IMR-90 (cell line): ENCODE measurements at regions not wholly inside any gene's neighbourhood (a gene's known extent, or its start where the extent isn't known, plus 50 kb on each side); places are given as distances from the start of the nearest gene placed in this dataset.

Source experiments
- ATAC-seq: fragments of 200-7000 bp; cut with Tn5 transposase; 2 replicates; pipeline ENCODE4 v1.9.1; 2020; ENCODE audit warnings: low read depth, mild to moderate bottlenecking, moderate library complexity
- BruUV-seq: library from RNA; stranded (reverse); fragments of 400-500 nt; replicated peaks from 2 replicates; lab custom pipeline; 2021; lab: Mats Ljungman, UMichigan
- CTCF ChIA-PET: fragments of 300-600 bp; formaldehyde crosslinking; extraction: SDS; loops from one replicate; lab custom pipeline; 2021; ENCODE audit warnings: antibody characterized with exemption; lab: Yijun Ruan, JAX
- POLR2A ChIA-PET: fragments of 300-600 bp; sonication (Branson Sonifier 250); formaldehyde crosslinking; loops from one replicate; lab custom pipeline; 2022; ENCODE audit warnings: antibody characterized with exemption; ENCODE audit not compliant: unreplicated experiment; lab: Charles Lee
- DNase-seq: peaks from one replicate; pipeline ENCODE4 v3.0.0; 2013
- H2AFZ ChIP-seq: replicated peaks from 2 replicates; pipeline ENCODE3; 2013; ENCODE audit warnings: low read length, mild to moderate bottlenecking; ENCODE audit not compliant: poor library complexity
- H2AK5ac ChIP-seq: 2 replicates; pipeline ENCODE4 v1.6.1; 2013; ENCODE audit warnings: low read depth, low read length, inconsistent platforms
- H2AK9ac ChIP-seq: replicated peaks from 2 replicates; pipeline ENCODE3; 2013; ENCODE audit warnings: mild to moderate bottlenecking, low read depth, low read length, moderate library complexity; ENCODE audit not compliant: poor library complexity
- H2BK120ac ChIP-seq: 2 replicates; pipeline ENCODE4 v1.6.1; 2013; ENCODE audit warnings: low read depth, low read length, inconsistent platforms
- H2BK15ac ChIP-seq: 3 replicates; pipeline ENCODE4 v1.6.1; 2013; ENCODE audit warnings: low read depth, low read length, inconsistent platforms
- H2BK20ac ChIP-seq: 2 replicates; pipeline ENCODE4 v1.6.1; 2013; ENCODE audit warnings: low read depth, mild to moderate bottlenecking, inconsistent platforms, low read length, moderate library complexity
- H2BK5ac ChIP-seq: 2 replicates; pipeline ENCODE4 v1.6.1; 2013; ENCODE audit warnings: mild to moderate bottlenecking, low read depth, low read length, inconsistent platforms; ENCODE audit not compliant: poor library complexity, severe bottlenecking
- H3K14ac ChIP-seq: replicated peaks from 2 replicates; pipeline ENCODE4 v1.6.1; 2013; ENCODE audit warnings: low read depth, low read length, inconsistent platforms
- H3K18ac ChIP-seq: 2 replicates; pipeline ENCODE4 v1.6.1; 2013; ENCODE audit warnings: low read depth, low read length, control low read depth
- H3K23ac ChIP-seq: 2 replicates; pipeline ENCODE4 v1.6.1; 2013; ENCODE audit warnings: low read depth, low read length, inconsistent platforms
- H3K27ac ChIP-seq: 2 replicates; pipeline ENCODE4 v1.5.1; 2013; ENCODE audit warnings: mild to moderate bottlenecking, control low read depth, low read length; ENCODE audit not compliant: insufficient read depth
- H3K27me3 ChIP-seq: 2 replicates; pipeline ENCODE4 v1.6.1; 2013; ENCODE audit warnings: low read length; ENCODE audit not compliant: control insufficient read depth, insufficient read depth
- H3K36me3 ChIP-seq: 2 replicates; pipeline ENCODE4 v1.6.1; 2013; ENCODE audit warnings: low read length, mixed read lengths; ENCODE audit not compliant: control insufficient read depth, insufficient read depth
- H3K4ac ChIP-seq: 2 replicates; pipeline ENCODE4 v1.6.1; 2013; ENCODE audit warnings: low read depth, low read length, inconsistent platforms
- H3K4me1 ChIP-seq: 2 replicates; pipeline ENCODE4 v1.6.1; 2013; ENCODE audit warnings: low read length, mixed read lengths; ENCODE audit not compliant: control insufficient read depth, insufficient read depth
- H3K4me2 ChIP-seq: 2 replicates; pipeline ENCODE4 v1.6.1; 2013; ENCODE audit warnings: low read depth, mild to moderate bottlenecking, control low read depth, low read length, moderate library complexity
- H3K4me3 ChIP-seq: 2 replicates; pipeline ENCODE4 v1.5.1; 2013; ENCODE audit warnings: low read depth, mild to moderate bottlenecking, control low read depth, low read length, moderate library complexity; ENCODE audit not compliant: insufficient read depth
- H3K56ac ChIP-seq: 2 replicates; pipeline ENCODE4 v1.6.1; 2013; ENCODE audit warnings: low read length, inconsistent platforms; ENCODE audit not compliant: insufficient read depth; ENCODE audit errors: extremely low read depth
- H3K79me1 ChIP-seq, 2 experiments: 2 replicates each; pipeline ENCODE4 v1.6.1; 2013; ENCODE audit warnings: low read length in 2 of 2, inconsistent platforms in 1 of 2, low read depth in 1 of 2
- H3K9ac ChIP-seq: 2 replicates; pipeline ENCODE4 v1.6.1; 2013; ENCODE audit warnings: low read depth, low read length, control low read depth
- H3K9me1 ChIP-seq: 2 replicates; pipeline ENCODE4 v1.6.1; 2013; ENCODE audit warnings: low read length, inconsistent platforms; ENCODE audit not compliant: insufficient read depth
- H3K9me3 ChIP-seq: 2 replicates; pipeline ENCODE4 v1.6.1; 2013; ENCODE audit warnings: low read length; ENCODE audit not compliant: control insufficient read depth, insufficient read depth
- H4K20me1 ChIP-seq: 2 replicates; pipeline ENCODE4 v1.6.1; 2013; ENCODE audit warnings: low read length, inconsistent platforms; ENCODE audit not compliant: insufficient read depth
- H4K5ac ChIP-seq: 2 replicates; pipeline ENCODE4 v1.6.1; 2013; ENCODE audit warnings: mild to moderate bottlenecking, low read depth, low read length, control low read depth
- H4K8ac ChIP-seq, 2 experiments: 2 replicates each; pipeline ENCODE4 v1.6.1; 2013; ENCODE audit warnings: low read depth in 2 of 2, low read length in 2 of 2, control low read depth in 1 of 2, inconsistent platforms in 1 of 2
- H4K91ac ChIP-seq: 2 replicates; pipeline ENCODE4 v1.6.1; 2013; ENCODE audit warnings: low read depth, low read length, inconsistent platforms; ENCODE audit not compliant: insufficient read depth
- BHLHE40 ChIP-seq: fragments of 150-350 bp; IDR thresholded peaks from 2 replicates; pipeline ENCODE4 v1.6.1; 2016; ENCODE audit warnings: mild to moderate bottlenecking, low read depth, low read length
- MAFK ChIP-seq: IDR thresholded peaks from 2 replicates; pipeline ENCODE4 v1.6.1; 2012; ENCODE audit warnings: low read depth, low read length, improper control_type of control experiment
- RCOR1 ChIP-seq: IDR thresholded peaks from 2 replicates; pipeline ENCODE4 v1.6.1; 2012; ENCODE audit warnings: mild to moderate bottlenecking, low read length, improper control_type of control experiment; ENCODE audit not compliant: insufficient replicate concordance
- SMC3 ChIP-seq: fragments of 150-350 bp; IDR thresholded peaks from 2 replicates; pipeline ENCODE4 v1.6.1; 2016; ENCODE audit warnings: low read depth, mild to moderate bottlenecking, antibody characterized with exemption, low read length, moderate library complexity
- WGBS, 2 experiments: methylation state at CpG; one replicate each; pipeline versions ENCODE4 v1.1.5 to v1.1.7; 2013; ENCODE audit warnings: missing lambda C conversion rate in 2 of 2; ENCODE audit not compliant: insufficient read length in 1 of 2; ENCODE audit errors: extremely low coverage in 2 of 2; 5-methylcytosine and 5-hydroxymethylcytosine counted together
- dilution Hi-C: fragments of 300-500 bp; cut with HindIII; formaldehyde crosslinking; loops from one replicate; pipeline ENCODE4 v1.14.3; 2018; ENCODE audit warnings: low sequenced_read_pairs; ENCODE audit not compliant: unreplicated experiment
- in situ Hi-C: fragments of 300-500 bp; cut with MboI; formaldehyde crosslinking; loops from 3 replicates; pipeline ENCODE4 v1.14.3; 2019; ENCODE audit warnings: low sequenced_read_pairs, inconsistent platforms, mixed read lengths
- intact Hi-C: fragments of 100-400 bp; cut with micrococcal nuclease; formaldehyde crosslinking; loops from 2 replicates; pipeline ENCODE4 v1.10.0; 2022

DNA sequence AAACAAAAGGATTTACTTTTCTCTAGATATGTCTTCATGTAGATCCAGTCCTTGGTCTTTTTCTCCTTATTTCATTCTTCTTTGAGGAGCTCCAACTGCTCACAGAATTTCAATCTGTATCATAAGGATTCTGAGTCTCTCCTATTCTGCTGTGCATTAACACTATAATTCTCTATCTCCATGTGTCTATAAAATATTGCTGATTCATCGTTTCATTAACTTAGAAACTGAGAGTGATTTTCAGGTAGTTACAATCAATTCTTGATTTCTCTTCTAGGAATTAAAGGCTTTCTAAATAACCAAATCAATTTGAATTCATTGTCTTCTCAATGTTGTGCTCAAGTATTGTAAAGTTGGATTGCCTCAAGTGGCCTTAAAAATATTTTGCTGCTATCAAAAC lies 651.5 kb upstream of the CADM2 start:
- Histone ChIP-seq H2AFZ (no peak overlapping the region), H3K9me3 (0 out of 2 replicates have a peak, but pooled peaks cover 4% of the 10 kb centered on the region), H2AK9ac (no peak overlapping the region), H2BK20ac (no peak overlapping the region), H3K23ac (no peak overlapping the region), H3K27ac (no peak overlapping the region), H3K79me1 (no peaks in the 10 kb centered on the region), H3K56ac (no peak overlapping the region), H4K20me1 (no peaks in the 10 kb centered on the region), H4K8ac (no peak overlapping the region), H2AK5ac (no peak overlapping the region), H2BK120ac (no peak overlapping the region), H3K9ac (no peak overlapping the region), H4K91ac (no peak overlapping the region), H3K9me1 (no peaks in the 10 kb centered on the region), H3K4me1 (no peaks in the 10 kb centered on the region), H3K4me3 (no peak overlapping the region), H3K14ac (no peak overlapping the region), H3K18ac (no peak overlapping the region), H3K27me3 (no peaks in the 10 kb centered on the region), H2BK15ac (no peak overlapping the region), H3K4ac (no peak overlapping the region), H2BK5ac (no peak overlapping the region), H3K4me2 (no peak overlapping the region), H4K5ac (no peak overlapping the region), H3K36me3 (no peaks in the 10 kb centered on the region)
- BruUV-seq = no TSS peak
- CTCF ChIA-PET = no interaction called here
- no CpG with 5 or more reads among the region's 1 CpG for WGBS, 2 experiments
- no peak for DNase-seq
- intact Hi-C loops (no loop called here), in situ Hi-C loops (no loop called here), dilution Hi-C loops (no loop called here)
- POLR2A ChIA-PET = no interaction called here
- TF ChIP-seq BHLHE40 = no peak
- no peak for TF ChIP-seq SMC3
- no peak for TF ChIP-seq RCOR1
- TF ChIP-seq MAFK = peak; percentile 95
- no peak for ATAC-seq
